ENCODE measurements at regions not wholly inside any gene's neighbourhood (a gene's known extent, or its start where the extent isn't known, plus 50 kb on each side); places are given as distances from the start of the nearest gene placed in this dataset.

DNA sequence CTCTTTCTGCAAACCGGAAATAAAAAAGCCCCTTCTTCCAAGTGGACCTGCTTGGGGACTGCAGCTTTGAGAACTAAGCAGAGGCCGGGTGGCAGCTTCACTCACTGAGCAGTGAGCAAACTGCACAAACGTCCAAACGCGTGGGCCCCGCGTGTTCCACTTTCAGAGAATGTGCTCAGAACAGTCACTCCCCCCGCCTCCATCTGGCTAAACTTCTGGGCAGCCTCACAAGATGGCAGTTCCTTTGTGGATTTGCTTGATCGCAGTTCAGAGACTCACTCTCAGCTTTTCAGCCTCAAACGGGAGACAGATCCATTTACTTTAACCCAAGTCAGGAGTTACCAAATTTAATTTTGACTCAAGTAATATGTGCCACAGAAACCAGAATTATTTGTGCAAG lies 216.6 kb downstream of the TLE1 start (continued):
- no peak for TF ChIP-seq SIX5 (IDR thresholded peaks at IDR 0.05; ENCODE audit: low read depth, low read length)
- no peak for TF ChIP-seq KDM4A (IDR thresholded peaks at IDR 0.05; ENCODE audit: low read depth, low read length, severe bottlenecking)
